NOMO-1 treated with DMSO at 0.1 percent for 48 hours (cell line): ENCODE measurements at regions not wholly inside any gene's neighbourhood (a gene's known extent, or its start where the extent isn't known, plus 50 kb on each side); places are given as distances from the start of the nearest gene placed in this dataset.
"Not testable (repeated sequence)": the region's sequence is repeated elsewhere in the genome, so short reads cannot be mapped to it uniquely, and the experiment has no call there.

ENCODE experiments used
- DNase-seq: peaks from one replicate; lab custom pipeline; 2025; ENCODE audit not compliant: unreplicated experiment; lab: John Stamatoyannopoulos, UW

GRCh38 chr5:12668564-12668963, 764.3 kb upstream of the CTNND2 start:
- DNase-seq = no peak

- not testable (repeated sequence) for DNase-seq
Measured at GRCh38 chr5:12667818-12668217, 763.6 kb upstream of the CTNND2 start.

- not testable (repeated sequence) for DNase-seq
Measured at GRCh38 chr5:12665772-12666171, 761.5 kb upstream of the CTNND2 start.

GRCh38 chr5:12662545-12663314, 758.5 kb upstream of the CTNND2 start:
- no peak for DNase-seq

DNA sequence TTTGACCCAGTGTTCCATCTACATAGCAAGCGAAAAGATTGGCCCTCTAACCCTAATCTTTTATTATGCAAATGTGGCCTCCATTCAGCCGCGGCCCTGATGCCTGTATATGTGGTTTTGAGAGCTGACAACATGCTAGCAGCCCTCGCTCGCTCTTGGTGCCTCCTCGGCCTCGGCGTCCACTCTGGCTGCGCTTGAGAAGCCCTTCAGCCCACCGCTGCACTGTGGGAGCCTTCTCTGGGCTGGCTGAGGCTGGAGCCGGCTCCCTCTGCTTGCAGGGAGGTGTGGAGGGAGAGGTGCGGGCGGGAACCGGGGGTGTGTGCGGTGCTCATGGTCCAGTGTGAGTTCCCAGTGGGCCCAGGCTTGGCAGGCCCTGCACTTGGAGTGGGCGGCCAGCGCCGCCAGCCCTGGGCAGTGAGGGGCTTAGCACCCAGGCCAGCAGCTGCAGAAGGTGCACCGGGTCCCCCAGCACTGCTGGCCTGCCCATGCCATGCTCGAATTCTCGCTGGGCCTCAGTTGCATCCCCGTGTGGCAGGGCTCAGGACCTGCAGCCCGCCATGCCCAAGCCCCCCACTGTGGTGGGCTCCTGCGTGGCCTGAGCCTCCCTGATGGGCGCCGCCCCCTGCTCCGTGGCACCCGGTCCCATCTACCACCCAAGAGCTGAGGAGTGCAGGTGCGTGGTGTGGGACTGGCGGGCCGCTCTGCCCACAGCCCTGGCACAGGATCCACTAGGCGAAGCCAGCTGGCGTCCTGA, 757.5 kb upstream of the CTNND2 start:
- no peak for DNase-seq

DNA sequence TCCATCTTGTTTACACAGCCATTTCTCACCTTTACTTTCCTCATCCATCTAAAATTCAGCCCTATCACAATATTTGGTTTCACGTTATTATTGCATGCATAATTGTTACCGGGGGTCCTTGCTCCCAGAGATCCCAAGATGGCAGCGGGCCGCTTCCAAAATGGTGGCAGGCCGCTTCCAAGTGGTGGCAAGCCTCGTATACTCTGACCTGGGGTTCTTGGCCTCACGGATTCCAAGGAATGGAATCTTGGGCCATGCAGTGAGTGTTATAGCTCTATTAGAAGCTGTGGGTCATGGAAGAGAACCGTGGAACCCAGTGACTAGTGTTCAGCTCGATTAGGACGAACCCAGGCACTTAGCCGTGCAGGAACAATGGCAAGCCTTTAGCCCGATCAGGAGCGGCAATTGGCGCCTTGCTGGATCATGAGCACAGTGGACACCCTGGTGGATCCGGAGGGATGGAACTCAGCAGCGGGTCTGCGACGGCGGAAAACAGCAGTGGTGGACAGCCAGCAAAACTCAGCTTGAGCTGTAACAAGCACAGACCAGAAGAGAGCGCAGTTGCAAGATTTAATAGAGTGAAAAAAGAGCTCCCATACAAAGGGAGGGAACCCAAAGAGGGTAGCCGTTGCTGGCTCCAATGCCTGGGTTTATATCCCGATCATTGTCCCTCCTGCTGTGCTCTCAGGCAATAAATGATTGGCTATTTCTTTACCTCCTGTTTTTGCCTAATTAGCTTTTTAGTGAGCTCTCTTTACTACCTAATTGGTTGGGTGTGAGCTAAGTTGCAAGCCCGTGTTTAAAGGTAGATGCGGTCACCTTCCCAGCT, 756.2 kb upstream of the CTNND2 start:
- not testable (repeated sequence) for DNase-seq

DNA sequence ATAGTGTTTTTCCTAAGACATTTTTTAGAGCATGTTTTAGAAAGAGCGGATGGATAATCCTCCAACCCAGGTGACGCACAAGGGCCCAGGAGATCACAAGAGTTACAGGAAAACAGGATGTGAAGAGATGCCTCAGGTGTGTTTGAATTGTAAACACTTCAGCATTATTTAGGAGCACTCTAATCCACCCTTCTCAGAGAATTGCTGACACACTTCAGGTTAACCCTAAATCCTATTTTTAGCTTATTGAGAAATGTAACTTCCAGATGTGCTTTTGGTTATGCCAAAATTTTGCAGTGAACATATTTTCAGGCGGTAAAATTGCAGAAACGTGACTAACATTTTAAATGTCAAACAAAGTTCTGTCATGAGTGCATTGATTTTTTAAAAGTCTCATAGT, 755.4 kb upstream of the CTNND2 start:
- DNase-seq = no peak

- DNase-seq = no peak
Measured at GRCh38 chr5:12658871-12659446, 754.7 kb upstream of the CTNND2 start.

- DNase-seq = not testable (repeated sequence)
Measured at GRCh38 chr5:12657914-12658474, 753.7 kb upstream of the CTNND2 start.

DNA sequence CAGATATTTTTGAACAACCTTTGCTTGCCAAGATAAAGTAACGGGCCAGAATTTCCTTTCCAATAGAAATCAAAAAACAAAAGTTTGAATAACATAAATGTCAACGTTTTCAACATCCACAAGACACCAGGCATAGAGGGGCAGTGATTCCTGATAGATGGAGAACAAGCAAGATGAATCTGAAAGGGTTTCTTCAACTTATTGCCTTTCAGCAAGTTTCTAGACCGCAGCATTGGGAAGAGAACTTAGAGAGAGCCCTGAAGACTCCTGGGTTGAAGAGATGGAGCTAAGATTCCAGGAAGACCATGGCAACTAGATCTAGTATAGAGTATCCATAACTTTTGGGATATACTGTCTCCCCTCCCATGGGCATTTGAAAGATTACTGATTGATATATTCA, 751.4 kb upstream of the CTNND2 start:
- no peak for DNase-seq

- DNase-seq = no peak
Measured at GRCh38 chr5:12652201-12652600, 748.0 kb upstream of the CTNND2 start.

DNA sequence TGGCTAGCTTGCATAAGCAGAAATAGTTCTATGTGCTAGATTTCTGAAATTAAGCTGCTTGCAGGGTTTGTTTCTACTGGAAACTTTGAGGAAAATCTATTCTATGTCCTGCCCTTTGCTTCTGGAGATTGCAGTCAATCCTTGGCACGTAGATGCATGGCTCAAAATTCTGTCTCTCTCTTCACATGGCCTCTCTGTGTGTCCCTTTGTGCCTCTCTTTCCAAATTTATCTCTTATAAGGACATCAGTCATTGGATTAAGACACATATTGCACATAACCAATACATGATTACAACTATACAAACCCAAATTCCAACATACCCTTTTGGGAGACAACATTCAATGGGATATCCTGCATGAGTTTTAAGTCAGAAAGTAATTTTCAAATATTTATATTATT, 744.3 kb upstream of the CTNND2 start:
- DNase-seq = no peak

DNA sequence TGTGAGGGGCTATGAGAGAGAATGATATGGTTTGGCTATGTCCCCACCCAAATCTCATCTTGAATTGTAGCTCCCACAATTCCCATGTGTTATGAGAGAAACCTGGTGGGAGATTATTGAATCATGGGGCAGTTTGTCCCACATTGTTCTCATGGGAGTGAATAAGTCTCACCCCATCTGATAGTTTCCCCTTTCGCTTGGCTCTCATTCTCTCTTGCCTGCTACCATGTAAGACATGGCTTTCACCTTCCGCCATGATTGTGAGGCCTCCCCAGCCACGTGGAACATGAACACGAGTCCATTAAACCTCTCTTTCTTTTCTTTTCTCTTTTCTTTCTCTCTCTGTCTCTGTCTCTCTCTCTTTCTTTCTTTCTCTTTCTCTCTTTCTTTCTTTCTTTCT, 743.4 kb upstream of the CTNND2 start:
- DNase-seq = no peak

GRCh38 chr5:12645582-12645981, 741.3 kb upstream of the CTNND2 start:
- DNase-seq = no peak

DNA sequence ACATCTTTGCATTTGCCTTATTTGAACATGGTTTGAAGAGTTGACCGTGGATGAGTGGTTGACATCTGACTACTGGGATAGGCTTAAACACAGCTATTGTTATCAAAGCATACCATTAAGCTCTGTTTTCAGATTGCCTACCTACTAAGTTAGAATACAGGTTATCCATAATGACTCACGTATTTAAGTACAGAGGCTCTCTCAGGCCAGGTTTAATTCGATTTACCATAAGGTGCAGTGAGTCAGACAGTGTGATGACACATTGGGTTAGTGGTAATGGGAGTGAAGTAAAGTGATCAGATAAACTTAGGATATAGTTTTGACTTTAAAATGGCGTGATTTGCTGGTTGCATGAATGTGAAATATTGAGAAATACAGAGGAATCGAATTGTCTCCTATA, 732.0 kb upstream of the CTNND2 start:
- DNase-seq = no peak

DNA sequence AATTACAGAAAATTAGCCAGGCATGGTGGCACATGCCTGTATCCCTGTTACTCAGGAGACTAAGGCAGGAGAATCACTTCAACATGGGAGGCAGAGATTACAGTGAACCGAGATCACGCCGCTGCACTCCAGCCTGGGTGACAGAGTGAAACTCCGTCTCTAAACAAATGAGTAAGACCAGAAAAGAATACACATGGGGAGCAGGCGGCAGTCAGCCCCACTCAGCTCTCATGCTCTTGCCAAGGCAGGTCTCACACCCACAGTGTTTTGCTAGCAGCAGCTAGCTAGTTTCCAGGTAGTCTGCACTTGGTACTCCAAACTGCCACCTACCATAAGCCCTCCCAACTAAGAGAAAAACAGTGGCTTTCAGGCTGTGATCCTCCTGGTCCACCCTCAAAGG, 722.3 kb upstream of the CTNND2 start:
- DNase-seq = no peak

DNA sequence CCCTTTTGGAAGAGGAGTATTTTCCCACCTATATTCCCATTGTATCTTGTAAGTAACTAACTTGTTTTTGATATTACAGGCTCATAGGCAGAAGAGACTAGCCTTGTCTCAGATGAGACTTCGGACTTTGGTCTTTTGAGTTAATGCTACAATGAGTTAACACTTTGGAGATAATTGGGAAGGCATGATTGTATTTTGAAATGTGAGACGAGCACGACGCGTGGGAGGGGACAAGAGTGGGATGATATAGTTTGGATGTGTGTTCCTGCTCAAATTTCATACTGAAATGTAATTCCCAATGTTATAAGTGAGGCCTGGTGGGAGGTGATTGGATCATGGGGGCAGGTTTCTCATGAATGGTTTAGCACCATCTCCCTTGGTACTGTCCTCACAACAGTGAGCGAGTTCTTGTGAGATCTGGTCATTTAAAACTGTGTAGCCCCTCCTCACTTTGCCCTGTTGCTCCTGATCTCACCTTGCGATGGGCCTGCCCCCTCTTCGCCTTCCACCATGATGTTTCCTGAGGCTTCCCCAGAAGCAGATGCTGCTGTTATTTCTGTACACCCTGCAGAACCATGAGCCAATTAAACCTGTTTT, 721.5 kb upstream of the CTNND2 start:
- no peak for DNase-seq

DNA sequence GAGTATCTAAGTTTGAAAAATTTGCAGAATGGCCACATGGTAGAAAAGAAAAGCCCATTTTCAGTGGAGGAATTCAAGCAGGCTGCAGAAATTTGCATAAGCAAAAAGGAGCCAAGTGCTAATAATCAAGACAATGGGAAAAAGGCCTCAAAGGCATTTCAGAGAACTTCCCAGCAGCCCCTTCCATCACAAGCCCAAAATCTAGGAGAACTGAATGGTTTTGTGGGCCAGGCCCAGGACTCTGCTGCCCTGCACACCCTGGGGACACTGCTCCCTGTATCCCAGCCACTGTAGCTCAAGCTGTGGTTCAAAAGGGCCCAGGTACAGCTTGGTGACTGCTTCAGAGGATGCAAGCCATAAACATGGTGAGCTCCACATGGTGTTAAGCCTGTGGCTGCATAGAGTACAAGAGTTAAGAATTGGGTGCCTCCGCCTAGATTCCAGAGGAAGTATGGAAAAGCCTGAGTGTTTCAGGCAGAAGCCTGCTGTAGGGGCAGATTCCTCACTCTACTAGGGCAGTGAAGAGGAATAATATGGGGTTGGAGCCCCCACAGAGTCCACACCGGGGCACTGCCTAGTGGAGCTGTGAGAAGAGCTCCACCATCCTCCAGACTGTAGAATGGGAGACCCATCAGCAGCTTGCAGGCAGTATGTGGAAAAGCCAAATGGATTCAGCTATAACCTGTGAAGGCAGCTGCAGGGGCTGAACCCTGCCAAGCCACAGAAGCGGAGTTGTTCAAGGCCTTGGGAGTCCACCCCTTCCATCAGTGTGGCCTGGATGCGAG, 720.7 kb upstream of the CTNND2 start:
- DNase-seq = no peak

DNA sequence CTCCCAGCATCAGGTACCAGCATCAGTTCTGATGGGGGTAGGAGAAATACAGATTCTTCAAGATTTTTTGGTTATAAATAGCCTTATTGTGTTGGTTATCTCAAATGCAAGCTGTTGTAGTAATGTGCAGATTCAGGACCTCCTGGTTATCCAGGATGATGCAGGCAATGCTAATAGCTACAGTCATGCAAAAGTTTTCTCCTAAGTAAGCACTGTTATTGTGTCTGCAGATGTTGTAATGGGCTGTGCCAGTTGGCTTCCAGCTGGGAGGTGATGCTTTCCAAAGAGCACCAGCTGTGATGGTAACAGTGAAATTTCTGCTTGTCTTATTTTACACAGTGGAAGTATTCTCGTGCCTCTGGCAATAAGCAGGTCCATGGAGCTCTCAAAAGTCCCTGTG, 719.2 kb upstream of the CTNND2 start:
- no peak for DNase-seq

DNA sequence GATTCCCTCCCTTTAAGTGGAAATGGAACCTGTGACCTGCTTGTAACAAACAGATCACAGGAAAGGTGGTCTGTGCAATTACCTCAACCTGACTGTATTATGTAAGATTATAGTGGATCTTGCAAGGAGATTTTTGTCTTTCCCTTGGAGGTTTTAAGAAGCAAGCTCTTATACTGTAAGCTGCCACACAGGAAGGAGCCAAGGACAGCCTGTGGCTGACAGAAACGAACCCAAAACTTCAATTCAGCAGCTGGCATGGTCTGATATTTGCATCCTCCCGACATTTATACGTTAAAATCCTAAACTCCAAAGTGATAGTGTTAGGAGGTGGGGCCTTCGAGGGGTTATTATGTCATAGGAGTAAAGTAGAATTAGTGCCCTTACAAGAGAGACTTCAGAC, 711.8 kb upstream of the CTNND2 start:
- DNase-seq = no peak
